A172 (cell line): ENCODE measurements at regions not wholly inside any gene's neighbourhood (a gene's known extent, or its start where the extent isn't known, plus 50 kb on each side); places are given as distances from the start of the nearest gene placed in this dataset.

Experiments used
- DNase-seq: peaks from one replicate; pipeline ENCODE4 v3.0.0-alpha.2; 2015; ENCODE audit warnings: low spot score

DNA sequence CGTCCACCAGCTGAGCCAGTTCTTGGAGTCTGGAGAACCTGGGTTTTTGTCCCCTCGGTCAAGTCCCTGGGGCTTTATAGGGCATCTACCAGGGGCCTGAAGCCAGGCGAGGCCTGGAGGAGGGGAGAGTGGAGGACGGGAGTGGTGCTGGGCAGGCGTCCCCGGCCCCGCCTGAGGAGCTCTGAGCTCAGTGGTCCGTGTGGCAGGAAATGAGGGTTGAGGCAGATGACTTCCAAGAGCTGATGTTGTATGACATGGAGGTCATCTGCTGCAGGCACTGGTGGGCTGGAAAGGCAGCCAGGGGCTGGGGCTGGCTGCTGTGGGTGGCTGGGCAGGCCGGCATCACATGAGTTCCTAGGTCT lies 118.5 kb upstream of the HS6ST1 start:
- no peak for DNase-seq

DNA sequence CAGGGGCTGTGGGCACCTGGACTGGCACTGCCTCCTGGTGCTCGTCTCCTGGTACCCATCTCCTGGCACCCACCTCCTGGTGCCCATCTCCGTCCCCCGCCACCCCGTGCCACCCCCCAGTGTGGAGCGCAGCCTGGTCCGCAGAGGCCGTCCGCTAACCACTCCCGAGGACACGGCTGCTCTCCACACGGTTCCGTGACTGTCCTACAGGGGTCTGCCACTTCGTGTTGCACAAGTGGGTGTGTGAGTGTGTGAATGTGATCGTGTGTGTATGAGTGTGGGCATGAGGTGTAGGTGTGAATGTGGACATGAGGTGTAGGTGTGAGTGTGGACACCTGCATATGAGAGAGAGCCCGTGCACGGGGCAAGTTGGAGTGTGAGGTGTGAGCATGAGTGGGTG lies 119.4 kb upstream of the HS6ST1 start:
- no peak for DNase-seq

DNA sequence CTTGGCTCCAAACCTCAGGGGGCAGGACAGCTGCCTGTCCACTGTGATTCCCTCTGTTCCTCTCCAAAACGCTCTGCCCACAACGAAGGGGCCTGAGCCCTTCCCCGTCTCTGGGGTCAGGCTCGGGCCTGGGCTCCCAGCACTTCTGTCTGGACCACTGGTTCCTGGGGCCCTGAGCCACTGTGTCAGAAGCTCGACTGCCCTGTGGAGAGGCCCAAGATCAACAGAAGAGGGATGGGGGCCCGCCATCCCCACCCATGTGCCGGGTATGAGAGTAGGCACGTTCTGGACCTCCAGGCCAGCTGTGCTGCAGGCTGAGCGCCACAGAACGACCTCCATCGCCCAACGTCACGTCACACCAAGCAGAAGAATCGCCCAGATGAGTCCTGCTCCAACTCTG lies 119.9 kb upstream of the HS6ST1 start:
- no peak for DNase-seq

DNA sequence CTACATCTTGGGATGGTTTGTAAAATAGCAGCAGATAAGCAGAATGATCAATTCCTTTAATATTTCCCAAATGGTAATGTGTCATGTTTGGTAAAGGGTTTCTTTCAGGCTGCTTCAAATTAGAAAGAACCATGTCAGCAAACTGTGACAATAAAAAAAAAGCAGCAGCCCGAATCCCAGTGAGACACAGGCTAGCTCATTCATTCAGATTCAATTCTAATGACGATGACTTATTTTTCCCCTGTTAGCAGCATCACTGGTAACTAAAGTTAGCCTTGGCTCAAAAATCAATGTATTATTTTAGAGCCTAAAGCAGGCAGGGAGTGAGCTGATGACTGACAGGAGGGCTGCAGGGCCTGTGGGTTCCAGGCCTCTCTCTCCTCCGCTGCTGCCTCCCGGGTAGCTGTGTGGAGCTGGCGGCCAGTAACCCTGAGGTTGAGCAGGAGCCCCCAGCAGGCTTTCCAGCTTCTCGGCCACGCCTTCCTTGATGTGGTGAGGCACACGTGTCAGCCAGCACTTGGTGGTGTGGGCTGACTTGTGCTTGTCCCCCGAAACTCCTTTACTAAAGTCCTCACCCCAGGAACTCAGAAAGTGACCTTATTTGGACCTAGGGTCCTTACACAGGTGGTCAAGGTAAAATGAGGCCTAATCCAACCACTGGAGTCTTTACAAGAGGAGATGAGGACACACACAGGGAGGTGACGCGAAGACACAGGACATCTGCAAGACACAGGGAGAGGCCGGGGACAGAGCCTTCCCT lies 120.5 kb upstream of the HS6ST1 start:
- no peak for DNase-seq

DNA sequence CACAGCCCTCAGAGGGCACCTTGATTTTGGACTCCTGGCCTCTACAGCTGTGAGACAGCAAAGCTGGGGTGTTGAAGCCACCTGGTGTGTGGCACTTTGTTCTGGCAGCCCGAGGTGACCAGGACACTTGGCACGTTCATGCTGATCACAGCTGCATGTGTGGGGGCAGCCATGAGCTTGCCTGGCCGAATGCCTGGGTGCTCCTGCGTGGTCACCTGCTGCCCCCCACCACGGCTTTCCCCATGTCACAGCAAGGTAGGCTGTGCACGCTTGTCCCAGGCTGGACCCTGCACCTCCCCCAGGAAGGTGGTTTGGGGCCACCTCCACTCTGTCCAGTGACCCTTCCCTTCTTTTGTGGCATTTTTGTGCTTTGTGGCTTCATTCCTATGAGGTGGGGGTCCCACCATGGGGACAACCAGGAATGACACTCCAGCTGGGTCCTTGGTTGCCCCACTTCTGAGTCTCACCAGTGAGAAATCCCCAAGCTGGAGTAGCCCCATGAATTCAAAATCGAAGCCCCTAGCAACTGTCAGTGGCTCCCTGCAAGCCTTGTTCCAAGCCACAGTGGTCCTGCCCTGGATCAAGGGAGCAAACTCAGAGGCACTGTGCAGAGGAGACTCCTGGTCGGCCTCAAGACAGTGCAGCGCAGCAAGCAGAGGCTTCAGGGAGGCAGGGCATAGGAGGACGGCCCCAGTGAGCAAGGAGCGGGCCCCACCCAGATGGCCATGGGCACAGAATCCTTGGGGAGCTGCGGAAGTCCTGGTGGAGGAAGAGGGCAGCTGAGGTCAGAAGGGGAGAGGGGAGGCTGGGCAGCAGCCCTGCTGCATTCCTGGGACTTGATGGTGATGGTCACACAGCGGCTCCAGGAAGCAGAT lies 121.4 kb upstream of the HS6ST1 start:
- no peak for DNase-seq

DNA sequence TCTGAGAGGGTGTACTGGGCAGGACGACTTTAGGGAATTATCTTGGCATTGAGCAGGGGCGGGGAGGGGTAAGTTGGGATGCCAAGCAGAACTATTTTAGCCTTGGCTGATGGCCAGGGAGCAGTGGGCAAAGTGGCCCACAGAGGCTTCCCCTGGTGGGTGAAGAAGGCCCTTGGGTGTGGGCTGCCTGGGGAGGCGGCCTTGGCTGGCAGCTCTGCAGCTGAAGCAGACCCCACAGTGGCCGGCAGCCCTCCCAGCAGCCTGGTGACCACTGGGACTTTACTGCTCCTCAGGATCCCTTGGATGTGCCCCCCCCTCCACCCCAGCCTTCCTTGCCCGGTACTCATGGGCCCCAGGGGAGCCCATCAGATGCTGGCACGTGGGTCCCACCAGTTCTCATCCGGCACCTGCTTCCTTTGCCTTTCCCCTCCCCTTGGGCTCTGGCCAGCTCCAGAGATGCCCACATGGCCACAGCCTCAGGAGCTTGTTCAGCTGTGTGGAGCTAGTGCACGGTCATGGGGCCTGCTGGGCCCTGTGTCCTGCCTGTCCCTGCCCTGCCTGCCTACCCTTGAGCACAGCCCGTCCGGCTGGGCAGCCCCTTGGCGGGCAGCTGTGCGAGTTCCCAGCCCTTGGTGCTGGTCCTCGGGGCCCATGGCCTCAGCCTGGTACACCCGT lies 122.1 kb upstream of the HS6ST1 start:
- DNase-seq = no peak

DNA sequence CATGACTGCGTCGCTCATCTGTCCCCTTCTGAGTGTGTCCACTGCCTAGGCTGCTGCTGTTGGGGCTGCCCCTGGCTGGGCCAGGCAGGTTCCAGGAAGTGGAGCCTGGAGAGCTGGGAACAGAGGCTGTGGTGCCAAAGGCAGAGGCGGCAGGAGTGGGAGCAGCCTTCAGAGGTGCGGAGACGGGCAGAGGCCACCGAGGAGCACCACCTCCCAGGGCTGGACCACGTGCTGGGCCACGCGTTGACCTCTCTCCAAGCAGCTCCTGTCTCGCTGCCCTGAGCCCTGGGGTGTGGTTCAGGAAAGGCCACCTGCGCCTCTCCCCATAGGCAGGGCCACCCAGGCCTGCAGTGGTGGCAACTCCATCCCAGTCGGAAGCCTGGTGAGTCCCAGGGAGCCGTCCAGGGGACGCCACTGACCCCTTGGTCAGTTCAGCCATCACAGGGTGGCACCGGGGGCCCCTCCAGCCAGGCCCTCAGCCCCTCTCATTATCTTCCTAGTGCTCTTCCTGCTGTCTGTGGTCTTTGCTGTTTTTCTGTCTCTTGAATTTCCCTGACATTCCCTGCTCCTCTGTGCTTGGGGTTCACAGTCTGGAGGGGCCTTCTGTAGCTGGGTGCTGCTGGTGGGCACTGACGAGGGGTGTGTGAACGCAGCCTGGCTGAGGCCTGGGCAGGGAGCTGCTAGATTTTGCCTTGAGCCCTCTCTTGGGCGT lies 122.8 kb upstream of the HS6ST1 start:
- DNase-seq = no peak

DNA sequence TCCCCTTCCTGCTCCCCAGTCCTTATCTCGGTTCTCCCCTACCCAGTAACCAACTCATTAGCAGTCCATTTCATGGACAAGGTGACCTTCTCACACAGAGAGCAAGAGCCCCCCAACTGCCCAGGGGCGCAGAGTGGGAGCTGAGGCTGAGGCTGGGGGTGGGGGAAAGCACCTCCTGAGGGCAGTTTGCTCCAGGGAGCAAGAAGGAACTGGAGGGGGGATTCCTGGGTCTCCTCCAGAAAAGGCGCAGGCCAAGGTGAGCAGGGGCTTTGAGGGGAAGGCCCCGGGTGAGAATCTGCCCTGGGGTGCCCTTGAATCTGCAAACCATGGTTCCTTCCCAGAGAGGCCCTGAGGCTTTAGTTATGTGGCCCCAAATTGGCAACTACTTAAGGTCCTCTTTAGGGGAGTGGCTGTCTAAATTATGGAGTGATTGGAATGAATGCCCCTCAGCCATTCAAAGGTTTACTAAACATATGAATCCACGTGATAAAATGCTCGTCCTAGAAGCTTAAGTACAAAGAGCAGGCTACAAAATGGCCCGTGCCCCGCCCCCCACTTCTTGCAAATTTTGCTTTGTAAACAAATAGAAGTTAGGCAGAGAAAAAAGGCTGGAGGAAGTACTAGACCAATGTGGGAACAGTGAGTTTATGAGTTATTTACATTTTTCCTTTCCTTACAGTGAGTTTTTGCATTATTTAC lies 123.5 kb upstream of the HS6ST1 start:
- DNase-seq = no peak

DNA sequence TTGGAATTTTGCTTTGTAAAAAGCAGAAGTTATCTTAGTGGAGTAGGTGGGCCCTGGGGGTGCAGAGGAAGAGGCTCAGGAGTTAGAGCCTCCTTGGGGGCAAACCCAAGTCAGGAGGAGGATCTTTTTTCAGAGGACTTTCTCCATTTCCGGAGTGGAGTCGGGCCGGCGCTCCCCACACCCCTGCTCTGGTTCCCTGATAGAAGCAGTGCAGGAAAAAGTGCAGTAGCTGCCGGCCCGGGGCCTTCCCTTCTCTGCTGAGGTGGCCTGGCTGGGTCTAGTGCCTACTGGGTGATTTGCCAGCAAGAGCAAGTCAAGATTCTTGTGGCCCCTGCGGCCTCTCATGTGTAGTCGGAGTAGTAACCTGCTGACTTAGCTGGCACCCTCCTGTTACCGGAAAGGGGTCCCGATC lies 124.2 kb upstream of the HS6ST1 start:
- no peak for DNase-seq

DNA sequence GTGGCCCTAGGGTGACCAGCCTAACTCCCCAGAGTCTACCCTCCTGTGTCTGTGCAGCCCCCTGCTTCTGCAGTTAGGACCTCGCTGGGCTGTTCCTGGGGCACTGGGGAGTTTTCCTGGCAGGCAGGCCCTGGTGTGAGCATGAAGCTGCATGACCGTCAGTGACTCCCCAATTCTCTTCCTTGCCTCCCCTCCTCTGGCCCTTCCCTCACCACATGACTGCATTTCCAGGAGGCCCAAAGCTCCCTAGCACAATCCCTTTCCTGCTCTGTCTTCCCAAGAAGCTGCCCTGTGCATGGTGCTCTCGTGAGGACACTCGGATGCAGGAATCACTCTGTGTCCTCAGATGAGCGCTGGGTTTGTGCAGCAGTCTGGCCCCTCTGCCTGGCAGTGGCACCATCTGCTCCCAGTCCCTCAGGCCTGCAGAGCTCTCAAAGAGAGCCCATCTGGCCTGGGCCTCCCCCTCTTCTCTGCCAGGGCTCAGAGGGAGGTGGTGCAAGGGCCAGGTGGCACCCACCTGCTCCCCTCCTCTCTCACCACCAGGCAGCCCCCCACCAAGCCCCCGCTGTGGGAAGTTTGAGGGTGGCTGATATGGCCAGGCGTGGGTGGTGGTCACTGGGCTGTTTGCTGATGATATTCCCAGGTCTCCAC lies 125.6 kb upstream of the HS6ST1 start:
- no peak for DNase-seq

DNA sequence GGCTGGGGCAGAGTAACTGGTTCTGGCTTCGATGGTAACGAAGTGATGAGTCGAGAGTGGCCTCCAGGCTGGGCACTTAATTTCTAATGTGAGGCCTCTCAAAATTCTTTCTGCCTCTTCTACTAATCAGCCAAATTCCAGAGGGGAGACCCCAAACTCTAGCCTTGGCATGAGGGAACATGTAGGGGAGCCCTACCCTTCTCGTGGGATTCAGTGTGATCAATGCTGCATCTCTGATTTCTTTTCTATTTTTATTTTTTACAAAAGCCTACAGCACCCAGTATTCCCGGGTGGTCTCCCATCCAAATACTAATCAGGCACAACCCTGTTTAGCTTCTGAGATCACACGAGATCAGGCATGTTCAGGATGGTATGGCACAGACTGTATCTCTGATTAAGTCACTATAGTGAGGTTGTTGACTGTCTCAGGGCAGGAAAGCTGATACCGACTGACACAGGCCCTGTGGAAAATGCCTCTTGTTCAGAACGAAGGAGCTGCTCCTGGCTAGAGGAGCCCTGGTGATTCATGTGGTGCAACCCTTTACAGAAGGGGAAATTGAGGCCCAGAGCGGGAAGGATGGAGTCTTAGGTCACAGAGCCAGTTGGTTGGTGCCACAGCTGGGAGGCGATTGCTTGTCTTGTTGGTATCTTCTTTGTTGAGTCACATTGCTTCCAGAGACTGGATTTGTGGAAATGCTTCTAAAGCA lies 126.3 kb upstream of the HS6ST1 start:
- DNase-seq = no peak

DNA sequence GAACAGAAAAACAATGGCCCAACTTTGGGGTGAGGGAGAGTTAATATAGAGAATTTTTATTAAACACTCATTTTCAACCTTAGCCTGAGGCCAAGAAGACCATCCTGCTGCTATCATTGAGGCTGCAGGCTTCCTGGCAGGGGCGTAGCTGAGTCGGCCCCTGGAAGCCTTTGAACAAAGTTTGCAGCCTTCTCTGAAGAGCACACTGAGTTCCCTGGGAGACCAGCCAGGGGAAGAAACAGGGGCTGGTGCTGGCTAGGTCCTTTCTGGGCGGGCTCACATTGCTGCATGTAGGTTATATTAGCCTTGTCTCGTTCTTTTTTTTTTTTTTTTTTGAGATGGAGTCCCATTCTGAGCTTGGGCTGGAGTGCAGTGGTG lies 126.8 kb upstream of the HS6ST1 start:
- DNase-seq = no peak

DNA sequence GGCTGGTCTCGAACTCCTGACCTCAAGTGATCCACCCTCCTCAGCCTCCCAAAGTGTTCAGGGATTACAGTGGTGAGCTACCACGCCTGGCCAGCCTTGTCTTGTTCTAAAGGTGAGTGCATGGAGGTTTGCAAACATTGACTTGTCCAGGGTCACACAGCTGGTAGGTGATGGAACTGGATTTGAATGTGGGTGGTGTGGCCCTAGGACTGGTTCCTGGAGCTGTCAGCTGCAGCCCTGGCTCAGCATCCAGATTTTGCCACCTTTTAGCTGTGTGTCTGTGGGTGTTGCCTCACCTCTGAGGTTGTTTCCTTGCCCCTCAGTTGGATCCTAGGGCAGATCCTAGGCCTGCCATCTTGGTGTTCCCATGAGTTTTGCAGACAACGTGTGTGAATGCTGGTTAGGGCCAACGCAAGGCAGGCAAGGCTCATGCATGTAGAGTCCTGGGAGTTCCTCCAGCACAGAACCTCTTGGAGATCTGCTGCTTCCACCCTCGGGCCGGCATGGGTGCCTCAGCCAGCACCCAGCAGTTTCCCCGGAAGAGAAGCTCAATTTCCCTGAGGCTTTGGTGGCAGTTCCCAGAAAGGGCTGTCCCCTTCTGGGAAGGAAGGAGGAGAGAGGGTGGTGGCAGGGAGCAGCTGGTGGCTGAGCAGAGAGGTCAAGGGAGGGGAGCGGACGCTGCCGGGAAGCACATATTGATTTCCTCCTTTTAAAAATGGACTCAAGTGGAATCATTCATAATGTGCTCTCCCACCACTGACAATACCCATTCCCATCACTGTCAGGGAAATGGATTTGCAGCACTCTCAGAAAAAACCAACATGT lies 127.6 kb upstream of the HS6ST1 start:
- no peak for DNase-seq

DNA sequence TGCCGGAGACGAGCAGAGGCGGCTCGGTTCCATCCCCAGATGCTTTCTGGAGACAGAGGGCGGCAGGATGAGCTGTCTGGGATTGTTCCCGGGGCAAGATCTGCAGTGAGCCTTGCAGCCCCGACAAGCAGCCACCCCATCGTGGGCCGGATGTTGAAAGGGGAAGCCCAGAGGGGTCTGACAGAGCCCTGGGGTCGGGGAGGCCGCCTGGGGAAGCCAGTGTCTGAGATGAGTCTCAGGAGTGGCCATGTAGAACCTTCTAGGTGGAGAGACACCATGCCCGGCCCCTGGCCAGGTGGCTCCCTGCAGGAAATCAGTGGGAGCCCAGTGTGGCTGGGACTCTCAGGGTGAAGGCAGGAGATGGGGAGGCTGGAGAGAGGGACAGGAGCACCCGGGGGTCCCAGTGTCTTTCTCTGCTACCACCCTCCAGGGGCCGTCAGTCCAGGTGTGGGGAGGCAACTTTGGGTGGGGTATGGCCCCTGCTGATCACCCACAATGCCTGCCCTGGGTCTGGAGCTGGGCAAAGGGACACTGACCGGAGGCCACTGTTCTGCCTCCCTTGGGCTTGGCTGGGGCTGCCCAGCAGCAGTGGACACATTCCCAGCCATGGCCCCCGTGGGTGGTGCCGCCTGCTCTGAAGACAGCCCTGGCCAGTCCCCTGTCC lies 128.3 kb upstream of the HS6ST1 start:
- DNase-seq = no peak

DNA sequence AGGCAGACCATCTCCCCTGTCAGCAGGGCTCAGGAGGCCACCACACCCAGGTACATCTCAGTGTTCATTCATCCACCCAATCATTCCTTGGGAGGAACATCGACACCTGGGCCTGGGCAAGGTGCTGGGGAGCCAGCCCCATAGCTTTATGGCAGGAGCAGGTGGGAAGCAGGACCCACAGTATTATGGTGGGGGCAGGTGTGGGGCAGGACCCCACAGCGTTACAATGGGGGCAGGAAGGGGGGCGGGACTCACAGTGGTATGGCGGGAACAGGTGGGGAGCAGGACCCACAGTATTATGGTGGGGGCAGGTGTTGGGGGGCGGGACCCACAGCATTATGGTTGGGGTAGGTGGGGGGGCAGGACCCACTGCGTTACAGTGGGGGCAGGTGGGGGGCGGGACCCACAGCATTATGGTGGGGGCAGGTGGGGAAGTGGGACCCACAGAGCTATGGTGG lies 128.9 kb upstream of the HS6ST1 start:
- no peak for DNase-seq

DNA sequence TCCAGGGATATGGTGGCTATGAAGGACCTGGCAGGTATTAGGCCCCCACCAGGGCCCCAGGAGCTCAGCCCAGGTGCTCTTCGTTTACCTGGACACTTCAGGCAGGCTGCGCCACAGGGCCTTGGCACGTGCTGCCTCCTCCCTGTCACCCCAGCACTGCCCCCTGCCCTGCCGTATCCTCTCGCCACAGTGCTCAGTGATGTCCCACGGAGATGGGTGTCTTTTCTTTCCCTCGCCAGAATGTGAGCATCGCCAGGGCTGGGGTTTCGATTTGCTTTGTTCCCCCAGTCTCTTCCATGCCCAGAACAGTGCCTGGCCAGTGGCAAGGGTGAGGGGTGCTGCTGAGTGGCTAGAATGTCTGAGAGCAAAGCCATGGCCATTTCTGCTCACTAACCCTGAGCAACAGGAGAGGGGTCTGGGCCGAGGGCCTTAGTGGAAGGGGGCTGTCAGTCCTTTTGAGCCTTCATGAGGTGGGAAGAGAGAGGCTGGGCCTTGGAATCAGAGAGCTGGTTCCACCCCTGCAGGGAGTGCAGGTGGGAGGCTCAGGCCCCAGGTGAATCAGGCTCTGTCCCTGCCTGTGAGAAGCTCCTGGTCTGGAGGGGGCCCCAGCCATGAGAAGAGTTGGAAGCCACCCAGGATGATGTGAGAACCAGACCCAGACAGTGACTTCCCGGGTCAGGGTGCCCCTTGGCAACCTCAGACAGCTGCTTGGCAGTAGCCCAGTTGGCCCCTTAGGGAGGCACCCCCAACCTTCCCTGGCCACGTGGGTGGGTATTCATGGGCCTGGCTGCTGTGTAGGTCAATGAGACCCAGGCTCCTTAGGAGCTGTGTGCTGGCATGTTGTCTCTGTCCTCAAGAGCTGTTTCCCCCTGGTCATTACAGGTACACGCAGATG lies 129.9 kb upstream of the HS6ST1 start:
- no peak for DNase-seq

DNA sequence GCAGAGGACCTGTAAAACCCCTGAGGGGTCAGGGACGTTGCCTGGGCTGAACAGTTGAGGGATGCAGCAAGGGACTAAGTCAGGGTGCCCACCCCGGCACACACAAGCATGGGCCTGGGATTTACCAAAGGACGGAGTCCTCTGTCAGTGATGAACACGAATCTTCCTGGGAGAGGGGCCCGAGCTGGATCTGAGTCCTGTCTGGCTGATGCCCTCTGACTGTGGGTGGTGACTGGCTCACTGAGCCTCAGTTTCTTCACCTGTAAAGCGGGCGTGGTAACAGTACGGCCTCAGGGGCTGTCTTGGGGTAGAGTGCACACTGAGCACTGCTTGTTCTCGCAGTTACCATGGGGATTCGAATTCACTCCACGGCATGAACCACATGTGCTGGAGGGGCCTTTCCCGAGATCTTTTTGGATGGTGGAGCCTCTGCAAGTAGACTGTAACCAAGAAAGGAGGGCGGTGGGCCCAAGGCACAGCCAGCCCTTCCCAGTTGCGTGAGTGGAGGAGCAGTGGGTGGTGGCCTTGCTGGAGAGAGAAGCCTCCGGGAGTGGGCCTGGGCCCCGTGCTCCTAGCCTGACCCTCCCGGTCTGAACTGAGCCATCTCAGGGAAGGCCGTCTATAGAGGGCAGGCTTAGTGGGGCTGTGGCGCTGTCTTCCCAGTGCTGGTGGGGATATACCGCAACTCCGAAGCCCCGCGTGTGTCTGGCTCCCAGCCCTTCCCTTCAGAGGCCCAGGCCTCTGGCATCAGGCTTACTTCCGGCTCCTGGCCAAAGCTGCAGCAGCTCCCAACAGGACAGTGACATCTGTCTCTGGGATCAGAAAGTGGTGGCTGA lies 130.8 kb upstream of the HS6ST1 start:
- DNase-seq = no peak
